Aorta (tissue), 5 donors: ENCODE measurements at regions not wholly inside any gene's neighbourhood (a gene's known extent, or its start where the extent isn't known, plus 50 kb on each side); places are given as distances from the start of the nearest gene placed in this dataset.
A peak's percentile ranks its signal among the peaks of the same experiment; 100 is the strongest.

Source experiments
- ATAC-seq: fragments of 200-7000 bp; cut with Tn5 transposase; one replicate; pipeline ENCODE4 v1.9.1; 2022; ENCODE audit warnings: moderate library complexity; ENCODE audit not compliant: low FRiP score
- DNase-seq, 2 donors: peaks; one replicate each; pipeline ENCODE4 v3.0.0-alpha.2; 2020
- H3K27ac ChIP-seq, 2 donors: one replicate each; pipeline ENCODE4 v1.5.1; 2013; ENCODE audit warnings: low read length in 2 of 2, mild to moderate bottlenecking in 2 of 2, moderate library complexity in 2 of 2, control low read depth in 1 of 2, inconsistent platforms in 1 of 2, low read depth in 1 of 2
- H3K27me3 ChIP-seq, 2 donors: one replicate each; pipeline ENCODE4 v1.6.1; 2013; ENCODE audit warnings: control low read depth in 1 of 2, low read length in 1 of 2, mild to moderate bottlenecking in 1 of 2, moderate library complexity in 1 of 2; ENCODE audit not compliant: insufficient read depth in 2 of 2, control insufficient read depth in 1 of 2
- H3K36me3 ChIP-seq, 2 donors: one replicate each; pipeline ENCODE4 v1.6.1; 2013; ENCODE audit warnings: control low read depth in 1 of 2, low read length in 1 of 2, mild to moderate bottlenecking in 1 of 2; ENCODE audit not compliant: insufficient read depth in 2 of 2, control insufficient read depth in 1 of 2
- H3K4me1 ChIP-seq, 2 donors: one replicate each; pipeline ENCODE4 v1.6.1; 2013; ENCODE audit warnings: low read length in 2 of 2, control low read depth in 1 of 2, mild to moderate bottlenecking in 1 of 2, moderate library complexity in 1 of 2; ENCODE audit not compliant: insufficient read depth in 2 of 2, control insufficient read depth in 1 of 2
- H3K4me3 ChIP-seq, 2 donors: one replicate each; pipeline ENCODE4 v1.5.1; 2013; ENCODE audit warnings: low read length in 2 of 2, control low read depth in 1 of 2, mild to moderate bottlenecking in 1 of 2
- H3K9me3 ChIP-seq: one replicate; pipeline ENCODE4 v1.6.1; 2013; ENCODE audit warnings: mild to moderate bottlenecking, low read length; ENCODE audit not compliant: control insufficient read depth
- WGBS, 2 donors: extraction: QIAGEN DNeasy Blood & Tissue Kit; methylation state at CpG; one replicate each; pipeline ENCODE4 v1.1.7; 2013; 5-methylcytosine and 5-hydroxymethylcytosine counted together
- intact Hi-C, 2 donors: fragments of 100-400 bp; cut with DNase I; formaldehyde crosslinking; loops; one replicate each; pipeline versions ENCODE4 v1.14.2 to v1.15.0; 2022
- donor health status: healthy with polysubstance abuse.
- donor health status: Bipolar disorder and iron deficiency.
- donor health status: DM: no; HTN: no; CAD: no.
- donor health status: DM: no; HTN: no; CAD: no.
- donor health status: DM: yes; HTN: yes; CAD: no.

GRCh38 chr6:145076115-145076841 lies 659.0 kb downstream of the EPM2A start:
- intact Hi-C loops: no loop called here
- Histone ChIP-seq H3K4me3 (no peak overlapping the region), H3K36me3 (no peaks in the 10 kb centered on the region), H3K27me3 (no peaks in the 10 kb centered on the region), H3K9me3 (peaks cover 2% of the 10 kb centered on the region), H3K4me1 (no peaks in the 10 kb centered on the region), H3K27ac (no peak overlapping the region)
- DNase-seq (no peak), ATAC-seq (no peak)
- 87 to 88% methylated on average over 8 of the region's 8 CpGs for WGBS, 2 donors

- WGBS, 2 donors: 57 to 71% methylated on average over 1 of the region's 1 CpG
- DNase-seq: no peak
- intact Hi-C loops: no loop called here
- ATAC-seq: no peak
- Histone ChIP-seq H3K9me3 (peaks cover 2% of the 10 kb centered on the region), H3K27me3 (no peaks in the 10 kb centered on the region), H3K4me1 (no peaks in the 10 kb centered on the region), H3K4me3 (no peak overlapping the region), H3K27ac (no peak overlapping the region), H3K36me3 (no peaks in the 10 kb centered on the region)
These were observed 657.9 kb downstream of the EPM2A start for GRCh38 chr6:145077382-145077781.

- Histone ChIP-seq H3K36me3 (no peaks in the 10 kb centered on the region), H3K27ac (no peak overlapping the region), H3K9me3 (peaks cover 2% of the 10 kb centered on the region), H3K4me3 (no peak overlapping the region), H3K4me1 (no peaks in the 10 kb centered on the region), H3K27me3 (no peaks in the 10 kb centered on the region)
- ATAC-seq: no peak
- no peak for DNase-seq
- 60 to 66% methylated on average over 2 of the region's 2 CpGs for WGBS, 2 donors
- intact Hi-C loops: no loop called here
These were observed 654.7 kb downstream of the EPM2A start for GRCh38 chr6:145080651-145081050.

GRCh38 chr6:145081677-145082076 lies 653.6 kb downstream of the EPM2A start:
- H3K4me3 ChIP-seq: no peak overlapping the region
- no peak overlapping the region for H3K27ac ChIP-seq
- H3K4me1 ChIP-seq: peaks cover 0 to 1% of the 10 kb centered on the region in 2 donors
- intact Hi-C loops: no loop called here
- 93 to 94% methylated on average over 2 of the region's 2 CpGs for WGBS, 2 donors
- H3K27me3 ChIP-seq: no peaks in the 10 kb centered on the region
- no peaks in the 10 kb centered on the region for H3K36me3 ChIP-seq
- DNase-seq: no peak
- no peak for ATAC-seq
- H3K9me3 ChIP-seq: no peaks in the 10 kb centered on the region

- Histone ChIP-seq H3K4me3 (no peak overlapping the region), H3K27ac (no peak overlapping the region), H3K9me3 (no peaks in the 10 kb centered on the region), H3K27me3 (no peaks in the 10 kb centered on the region), H3K4me1 (peaks cover 0 to 1% of the 10 kb centered on the region in 2 donors), H3K36me3 (no peaks in the 10 kb centered on the region)
- 81 to 96% methylated on average over 4 of the region's 4 CpGs for WGBS, 2 donors
- ATAC-seq: no peak
- intact Hi-C loops: no loop called here
- DNase-seq: no peak
These were observed 653.0 kb downstream of the EPM2A start for GRCh38 chr6:145082359-145082758.

GRCh38 chr6:145086197-145086596 lies 649.1 kb downstream of the EPM2A start:
- H3K27ac ChIP-seq: no peak overlapping the region
- peaks cover 0 to 1% of the 10 kb centered on the region in 2 donors for H3K4me1 ChIP-seq
- intact Hi-C loops: no loop called here
- 22 to 25% methylated on average over 3 of the region's 3 CpGs for WGBS, 2 donors
- H3K4me3 ChIP-seq: no peak overlapping the region
- DNase-seq (no peak), ATAC-seq (peak; percentile 46)
- no peaks in the 10 kb centered on the region for H3K36me3 ChIP-seq
- no peaks in the 10 kb centered on the region for H3K9me3 ChIP-seq
- H3K27me3 ChIP-seq: no peaks in the 10 kb centered on the region

GRCh38 chr6:145087034-145087433 lies 648.3 kb downstream of the EPM2A start:
- H3K27me3 ChIP-seq: no peaks in the 10 kb centered on the region
- H3K36me3 ChIP-seq: no peaks in the 10 kb centered on the region
- 78 to 79% methylated on average over 3 of the region's 3 CpGs for WGBS, 2 donors
- H3K4me1 ChIP-seq: peaks cover 0 to 1% of the 10 kb centered on the region in 2 donors
- intact Hi-C loops: no loop called here
- H3K4me3 ChIP-seq: no peak overlapping the region
- H3K27ac ChIP-seq: no peak overlapping the region
- H3K9me3 ChIP-seq: no peaks in the 10 kb centered on the region
- ATAC-seq (no peak), DNase-seq (no peak)

GRCh38 chr6:145090801-145091585 lies 644.3 kb downstream of the EPM2A start:
- H3K27ac ChIP-seq: no peak overlapping the region
- WGBS, 2 donors: 71 to 75% methylated on average over 4 of the region's 4 CpGs
- no peaks in the 10 kb centered on the region for H3K9me3 ChIP-seq
- intact Hi-C loops: no loop called here
- no peak overlapping the region for H3K4me3 ChIP-seq
- H3K27me3 ChIP-seq: no peaks in the 10 kb centered on the region
- peaks cover 0 to 1% of the 10 kb centered on the region in 2 donors for H3K4me1 ChIP-seq
- ATAC-seq (peak; percentile 43), DNase-seq (no peak)
- no peaks in the 10 kb centered on the region for H3K36me3 ChIP-seq
